ENCODE measurements at regions not wholly inside any gene's neighbourhood (a gene's known extent, or its start where the extent isn't known, plus 50 kb on each side); places are given as distances from the start of the nearest gene placed in this dataset.

- TF ChIP-seq, protein P1, sequence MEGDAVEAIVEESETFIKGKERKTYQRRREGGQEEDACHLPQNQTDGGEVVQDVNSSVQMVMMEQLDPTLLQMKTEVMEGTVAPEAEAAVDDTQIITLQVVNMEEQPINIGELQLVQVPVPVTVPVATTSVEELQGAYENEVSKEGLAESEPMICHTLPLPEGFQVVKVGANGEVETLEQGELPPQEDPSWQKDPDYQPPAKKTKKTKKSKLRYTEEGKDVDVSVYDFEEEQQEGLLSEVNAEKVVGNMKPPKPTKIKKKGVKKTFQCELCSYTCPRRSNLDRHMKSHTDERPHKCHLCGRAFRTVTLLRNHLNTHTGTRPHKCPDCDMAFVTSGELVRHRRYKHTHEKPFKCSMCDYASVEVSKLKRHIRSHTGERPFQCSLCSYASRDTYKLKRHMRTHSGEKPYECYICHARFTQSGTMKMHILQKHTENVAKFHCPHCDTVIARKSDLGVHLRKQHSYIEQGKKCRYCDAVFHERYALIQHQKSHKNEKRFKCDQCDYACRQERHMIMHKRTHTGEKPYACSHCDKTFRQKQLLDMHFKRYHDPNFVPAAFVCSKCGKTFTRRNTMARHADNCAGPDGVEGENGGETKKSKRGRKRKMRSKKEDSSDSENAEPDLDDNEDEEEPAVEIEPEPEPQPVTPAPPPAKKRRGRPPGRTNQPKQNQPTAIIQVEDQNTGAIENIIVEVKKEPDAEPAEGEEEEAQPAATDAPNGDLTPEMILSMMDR (IDR thresholded peaks at IDR 0.05): no peak
- no peak for TF ChIP-seq POLR2A (IDR thresholded peaks at IDR 0.05)
These were observed 553.6 kb downstream of the BUD13 start for GRCh38 chr11:116219171-116219635.
